MM.1S (cell line): ENCODE measurements at regions not wholly inside any gene's neighbourhood (a gene's known extent, or its start where the extent isn't known, plus 50 kb on each side); places are given as distances from the start of the nearest gene placed in this dataset.
"Not testable (repeated sequence)": the region's sequence is repeated elsewhere in the genome, so short reads cannot be mapped to it uniquely, and the experiment has no call there.

Source experiments
- DNase-seq: peaks from one replicate; pipeline ENCODE4 v3.0.0-alpha.2; 2015
- H2AFZ ChIP-seq: fragments of 300-600 bp; sonication (generic); 2 replicates; pipeline ENCODE4 v1.6.0; 2016; ENCODE audit warnings: antibody characterized with exemption, low read length
- H3F3A ChIP-seq: fragments of 300-600 bp; sonication (generic); 2 replicates; pipeline ENCODE4 v1.6.1; 2016; ENCODE audit warnings: mild to moderate bottlenecking, antibody characterized with exemption, low read length, moderate library complexity, mixed read lengths; ENCODE audit not compliant: insufficient read depth
- H3K27ac ChIP-seq: fragments of 300-600 bp; sonication (generic); 2 replicates; pipeline ENCODE4 v1.5.1; 2016; ENCODE audit warnings: mild to moderate bottlenecking, low read length
- H3K27me3 ChIP-seq: fragments of 300-600 bp; sonication (generic); replicated peaks from 2 replicates; pipeline ENCODE4 v1.6.0; 2016; ENCODE audit warnings: low read length; ENCODE audit not compliant: insufficient read depth
- H3K36me3 ChIP-seq: fragments of 300-600 bp; sonication (generic); replicated peaks from 2 replicates; pipeline ENCODE4 v1.6.1; 2016; ENCODE audit warnings: mild to moderate bottlenecking, low read length, mixed read lengths; ENCODE audit not compliant: insufficient read depth
- H3K4me1 ChIP-seq: fragments of 300-600 bp; sonication (generic); 2 replicates; pipeline ENCODE4 v1.6.1; 2016; ENCODE audit warnings: low read length, mixed read lengths
- H3K4me2 ChIP-seq: fragments of 300-600 bp; sonication (generic); 2 replicates; pipeline ENCODE4 v1.6.0; 2016; ENCODE audit warnings: low read depth, low read length
- H3K4me3 ChIP-seq: fragments of 300-600 bp; sonication (generic); 2 replicates; pipeline ENCODE4 v1.5.1; 2016; ENCODE audit warnings: low read length, mixed read lengths
- H3K79me2 ChIP-seq: fragments of 300-600 bp; sonication (generic); 2 replicates; pipeline ENCODE4 v1.6.1; 2016; ENCODE audit warnings: mixed run types, low read length, mixed read lengths
- H3K9ac ChIP-seq: fragments of 300-600 bp; sonication (generic); 2 replicates; pipeline ENCODE4 v1.6.1; 2016; ENCODE audit warnings: low read length, mixed read lengths
- H3K9me2 ChIP-seq: fragments of 300-600 bp; sonication (generic); replicated peaks from 2 replicates; pipeline ENCODE4 v1.6.1; 2016; ENCODE audit warnings: mild to moderate bottlenecking, low read length, mixed read lengths; ENCODE audit not compliant: insufficient read depth
- H3K9me3 ChIP-seq: fragments of 300-600 bp; sonication (generic); replicated peaks from 2 replicates; pipeline ENCODE4 v1.6.1; 2016; ENCODE audit warnings: mild to moderate bottlenecking, low read length, mixed read lengths; ENCODE audit not compliant: insufficient read depth
- H4K20me1 ChIP-seq: fragments of 300-600 bp; sonication (generic); 2 replicates; pipeline ENCODE4 v1.6.1; 2016; ENCODE audit warnings: mild to moderate bottlenecking, low read length, moderate library complexity, mixed read lengths; ENCODE audit not compliant: insufficient read depth
- CTCF ChIP-seq: fragments of 300-600 bp; sonication (generic); IDR thresholded peaks from 2 replicates; pipeline ENCODE4 v1.5.1; 2016; ENCODE audit warnings: antibody characterized with exemption, low read length, mixed read lengths
- EZH2 ChIP-seq: fragments of 300-600 bp; sonication (generic); optimal IDR thresholded peaks from 2 replicates; pipeline ENCODE3; 2017; ENCODE audit warnings: low read depth, mild to moderate bottlenecking, antibody characterized with exemption, low read length, mixed read lengths
- EZH2phosphoT487 ChIP-seq: fragments of 300-600 bp; sonication (generic); IDR thresholded peaks from 2 replicates; pipeline ENCODE4 v1.6.1; 2018; ENCODE audit warnings: antibody characterized with exemption, low read length

DNA sequence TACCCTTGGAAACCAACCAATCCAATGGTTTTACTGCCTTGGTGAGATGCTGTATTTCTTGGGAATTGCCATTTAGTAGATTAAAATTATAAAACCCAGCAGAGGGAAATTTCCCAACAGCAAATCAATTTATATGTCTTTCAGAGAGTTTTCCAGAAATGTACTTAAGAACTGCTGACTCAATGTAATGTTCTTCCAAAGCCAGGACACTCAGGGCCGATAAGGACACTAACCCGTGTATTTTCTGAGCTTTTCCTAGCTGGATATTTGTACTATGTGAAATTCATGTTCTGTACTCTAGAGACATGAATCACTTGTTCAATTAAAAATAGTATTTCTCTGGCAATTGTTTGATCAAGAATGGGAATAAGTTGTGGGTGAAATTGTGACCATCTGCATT lies 121.4 kb downstream of the KCNJ2 start:
- no peaks in the 10 kb centered on the region for H3K79me2 ChIP-seq
- no peak overlapping the region for H2AFZ ChIP-seq
- no peaks in the 10 kb centered on the region for H3F3A ChIP-seq
- H3K4me1 ChIP-seq, result no peaks in the 10 kb centered on the region
- H3K27ac ChIP-seq, result no peak overlapping the region
- no peak overlapping the region for H3K4me2 ChIP-seq
- no peaks in the 10 kb centered on the region for H3K9me2 ChIP-seq
- no peaks in the 10 kb centered on the region for H3K36me3 ChIP-seq
- no peak overlapping the region for H3K4me3 ChIP-seq
- no peaks in the 10 kb centered on the region for H4K20me1 ChIP-seq
- TF ChIP-seq CTCF, result no peak
- TF ChIP-seq EZH2phosphoT487, result no peak
- no peak for TF ChIP-seq EZH2
- no peak overlapping the region for H3K9ac ChIP-seq
- no peaks in the 10 kb centered on the region for H3K9me3 ChIP-seq
- no peaks in the 10 kb centered on the region for H3K27me3 ChIP-seq
- no peak for DNase-seq

GRCh38 chr17:70292366-70292765 lies 123.0 kb downstream of the KCNJ2 start:
- Histone ChIP-seq H3K79me2 (no peaks in the 10 kb centered on the region), H3K27me3 (no peaks in the 10 kb centered on the region), H3K9ac (no peak overlapping the region), H3K9me3 (no peaks in the 10 kb centered on the region), H3K27ac (no peak overlapping the region), H3K36me3 (no peaks in the 10 kb centered on the region), H3K4me2 (no peak overlapping the region), H4K20me1 (no peaks in the 10 kb centered on the region), H3K4me1 (no peaks in the 10 kb centered on the region), H2AFZ (no peak overlapping the region), H3K4me3 (no peak overlapping the region), H3K9me2 (no peaks in the 10 kb centered on the region), H3F3A (no peaks in the 10 kb centered on the region)
- no peak for TF ChIP-seq EZH2
- no peak for TF ChIP-seq CTCF
- no peak for DNase-seq

DNA sequence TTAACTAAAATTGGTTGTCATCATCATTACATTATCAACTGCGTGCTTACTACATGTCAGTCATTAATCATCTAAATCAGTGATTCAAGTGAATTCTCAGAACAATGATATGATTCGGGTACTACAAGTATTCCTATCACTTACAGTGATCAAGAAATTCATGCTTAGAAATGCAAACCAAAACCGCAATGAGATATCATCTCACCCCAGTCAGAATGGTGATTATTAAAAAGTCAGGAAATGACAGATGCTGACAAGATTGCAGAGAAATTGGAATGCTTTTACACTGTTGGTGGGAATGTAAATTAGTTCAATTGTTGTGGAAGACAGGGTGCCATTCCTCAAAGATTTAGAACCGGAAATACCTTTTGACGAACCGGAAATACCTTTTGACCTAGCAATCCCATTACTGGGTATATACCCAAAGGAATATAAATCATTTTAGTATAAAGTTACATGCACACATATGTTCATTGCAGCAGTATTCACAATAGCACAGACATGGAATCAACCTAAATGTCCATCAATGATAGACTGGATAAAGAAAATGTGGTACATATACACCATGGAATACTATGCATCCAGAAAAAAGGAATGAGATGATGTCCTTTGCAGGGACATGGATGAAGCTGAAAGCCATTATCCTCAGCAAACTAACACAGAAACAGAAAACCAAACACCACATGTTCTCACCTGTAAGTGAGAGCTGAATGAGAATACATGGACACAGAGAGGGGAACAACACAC lies 124.4 kb downstream of the KCNJ2 start:
- H3K36me3 ChIP-seq, H3K9ac ChIP-seq, H3K27ac ChIP-seq, H3K4me1 ChIP-seq, H4K20me1 ChIP-seq, H3K9me2 ChIP-seq, H3F3A ChIP-seq, DNase-seq, H3K4me2 ChIP-seq, H3K9me3 ChIP-seq, H3K4me3 ChIP-seq, H3K79me2 ChIP-seq, H2AFZ ChIP-seq, H3K27me3 ChIP-seq: not testable (repeated sequence)

GRCh38 chr17:70295329-70295728 lies 126.0 kb downstream of the KCNJ2 start:
- no peaks in the 10 kb centered on the region for H4K20me1 ChIP-seq
- H3K9ac ChIP-seq, result no peak overlapping the region
- H3K27ac ChIP-seq, result no peak overlapping the region
- no peak overlapping the region for H3K4me3 ChIP-seq
- H3K79me2 ChIP-seq, result no peaks in the 10 kb centered on the region
- H2AFZ ChIP-seq, result no peak overlapping the region
- TF ChIP-seq EZH2phosphoT487 (no peak), CTCF (no peak), EZH2 (no peak)
- H3K4me1 ChIP-seq, result no peaks in the 10 kb centered on the region
- no peaks in the 10 kb centered on the region for H3F3A ChIP-seq
- no peak overlapping the region for H3K4me2 ChIP-seq
- H3K9me3 ChIP-seq, result no peaks in the 10 kb centered on the region
- no peak for DNase-seq
- H3K27me3 ChIP-seq, result no peaks in the 10 kb centered on the region
- H3K36me3 ChIP-seq, result no peaks in the 10 kb centered on the region
- H3K9me2 ChIP-seq, result no peaks in the 10 kb centered on the region
